Neural progenitor cell (in vitro differentiated cells): ENCODE measurements at regions not wholly inside any gene's neighbourhood (a gene's known extent, or its start where the extent isn't known, plus 50 kb on each side); places are given as distances from the start of the nearest gene placed in this dataset.

ENCODE experiments used
- CTCF ChIP-seq: fragments of 200-600 bp; sonication (generic); IDR thresholded peaks from 2 replicates; pipeline ENCODE4 v1.5.1; 2017; ENCODE audit warnings: antibody characterized with exemption, mild to moderate bottlenecking
- EZH2 ChIP-seq: fragments of 200-600 bp; sonication (generic); IDR thresholded peaks from 2 replicates; pipeline ENCODE4 v1.6.1; 2017; ENCODE audit warnings: antibody characterized with exemption, mild to moderate bottlenecking, moderate library complexity

- TF ChIP-seq CTCF (no peak), EZH2 (no peak)
Measured at GRCh38 chr6:21728141-21728540, 134.6 kb downstream of the SOX4 start.
